HG03460 (cell line): ENCODE measurements at regions not wholly inside any gene's neighbourhood (a gene's known extent, or its start where the extent isn't known, plus 50 kb on each side); places are given as distances from the start of the nearest gene placed in this dataset.

ENCODE experiments used
- ATAC-seq: cut with Tn5 transposase; IDR thresholded peaks from one replicate; pipeline ENCODE4 v1.9.1; 2021; ENCODE audit not compliant: unreplicated experiment

DNA sequence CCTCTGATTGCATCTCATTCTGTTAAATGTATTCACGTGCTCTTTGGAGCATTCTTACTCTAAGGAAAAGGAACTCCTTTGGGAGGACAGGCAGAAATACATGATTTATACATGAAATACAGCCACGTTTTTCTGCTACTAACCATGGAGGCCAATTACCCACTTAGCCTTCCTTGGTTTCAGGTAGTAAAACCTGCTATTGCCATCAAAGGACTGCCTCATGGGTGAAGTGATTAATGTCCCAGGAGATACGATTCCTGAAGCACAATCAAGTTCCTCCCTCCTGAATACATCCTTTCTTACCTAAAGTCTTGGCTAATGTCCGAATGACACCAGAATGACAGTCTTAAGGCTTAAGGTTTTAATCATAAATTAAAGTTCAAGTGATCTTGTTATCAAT lies 58.5 kb upstream of the PIK3CG start:
- ATAC-seq: no peak

DNA sequence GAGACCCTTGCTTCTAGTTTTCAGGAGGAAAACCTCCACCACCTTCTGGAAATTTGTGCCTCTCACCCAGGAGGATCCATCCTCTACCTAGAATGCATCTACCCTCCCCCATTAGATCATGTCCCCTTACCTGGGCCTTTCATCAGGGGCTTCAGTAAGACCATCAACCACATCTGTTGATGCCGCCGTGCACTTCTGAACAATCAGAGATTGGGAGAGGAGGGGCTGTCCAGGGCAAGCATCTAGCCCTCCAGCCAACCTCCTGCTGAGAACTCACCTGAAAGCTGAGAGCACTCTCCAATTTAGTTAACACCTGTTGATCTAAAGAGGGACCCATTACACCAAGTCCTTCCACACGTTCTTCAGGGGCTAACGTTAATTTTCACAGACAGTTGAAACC lies 57.6 kb upstream of the PIK3CG start:
- ATAC-seq: no peak

DNA sequence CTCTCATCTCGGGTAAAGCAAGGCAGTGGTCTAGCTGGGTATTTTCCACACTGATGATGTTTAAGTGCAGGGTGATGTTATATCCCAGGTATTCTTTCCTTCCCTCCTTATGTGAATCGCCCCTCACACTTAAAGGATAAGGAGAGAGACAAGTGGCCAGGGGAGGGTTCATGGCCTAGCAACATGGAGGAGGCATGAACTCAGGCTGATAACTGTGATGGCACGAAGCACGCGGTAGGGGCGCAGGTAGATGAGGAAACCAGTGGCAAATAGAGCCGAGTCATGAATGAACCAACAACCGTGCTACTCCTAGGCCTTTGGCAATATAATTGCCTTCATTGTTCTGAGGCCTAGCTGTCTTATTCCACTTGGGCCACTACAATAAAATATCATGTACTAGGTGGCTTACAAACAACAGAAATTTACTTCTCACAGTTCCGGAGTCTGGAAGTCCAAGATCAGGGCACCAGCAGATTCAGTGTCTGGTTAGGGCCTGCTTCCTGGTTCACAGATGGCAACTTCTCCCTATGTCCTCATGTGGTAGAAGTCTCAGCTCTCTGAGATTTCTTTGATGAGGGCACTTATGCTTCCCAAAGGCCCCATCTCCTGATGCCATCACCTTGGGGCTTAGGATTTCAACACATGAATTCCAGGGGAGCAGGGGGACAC lies 56.0 kb upstream of the PIK3CG start:
- ATAC-seq: no peak

DNA sequence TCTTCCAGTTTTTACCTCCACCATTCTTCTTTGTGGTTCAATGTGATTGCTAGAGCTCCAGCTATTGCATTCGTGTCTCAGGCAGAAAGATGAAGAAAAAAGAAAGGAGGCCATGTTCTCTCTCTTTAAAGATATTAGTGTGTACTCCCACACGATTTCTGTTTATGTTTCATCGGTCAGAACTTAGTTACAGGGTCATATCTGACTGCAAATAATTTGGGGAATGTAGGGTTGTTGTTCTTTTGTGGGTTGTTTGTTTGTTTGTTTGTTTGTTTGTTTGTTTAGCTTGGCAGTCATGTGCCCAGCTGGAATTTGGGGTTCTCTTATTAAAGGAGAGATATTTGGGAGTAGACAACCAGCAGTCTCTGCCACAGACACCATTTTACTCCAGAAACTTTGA lies 53.6 kb upstream of the PIK3CG start:
- no peak for ATAC-seq

DNA sequence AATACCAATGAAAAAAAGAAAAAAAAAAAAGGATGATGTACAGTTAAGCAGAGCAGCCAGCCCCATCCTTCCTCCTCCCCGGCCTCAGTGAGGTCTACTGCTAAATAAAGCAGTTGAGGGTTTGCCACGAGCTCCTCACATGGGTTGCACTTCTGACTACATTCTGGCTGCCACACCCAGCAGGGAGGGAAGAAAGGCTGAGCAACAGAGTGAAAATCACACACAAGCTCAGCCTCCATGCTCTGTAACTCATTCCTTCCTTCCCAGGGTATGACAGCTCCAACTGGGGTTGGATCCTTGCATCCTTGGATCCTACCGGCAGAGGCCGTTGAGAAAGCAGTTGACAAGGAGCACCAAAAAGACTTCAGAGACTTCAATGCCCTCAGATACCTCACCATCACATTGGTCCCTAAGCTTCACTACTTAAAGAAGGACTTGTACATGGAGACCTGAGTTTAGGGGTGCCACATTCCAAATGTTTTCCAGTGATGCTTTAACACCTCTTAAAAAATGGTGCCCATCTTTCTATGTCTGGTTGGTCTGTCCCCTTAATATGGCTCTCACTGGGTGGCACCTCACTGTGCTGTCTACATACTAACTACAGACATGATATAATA lies 52.9 kb upstream of the PIK3CG start:
- no peak for ATAC-seq

DNA sequence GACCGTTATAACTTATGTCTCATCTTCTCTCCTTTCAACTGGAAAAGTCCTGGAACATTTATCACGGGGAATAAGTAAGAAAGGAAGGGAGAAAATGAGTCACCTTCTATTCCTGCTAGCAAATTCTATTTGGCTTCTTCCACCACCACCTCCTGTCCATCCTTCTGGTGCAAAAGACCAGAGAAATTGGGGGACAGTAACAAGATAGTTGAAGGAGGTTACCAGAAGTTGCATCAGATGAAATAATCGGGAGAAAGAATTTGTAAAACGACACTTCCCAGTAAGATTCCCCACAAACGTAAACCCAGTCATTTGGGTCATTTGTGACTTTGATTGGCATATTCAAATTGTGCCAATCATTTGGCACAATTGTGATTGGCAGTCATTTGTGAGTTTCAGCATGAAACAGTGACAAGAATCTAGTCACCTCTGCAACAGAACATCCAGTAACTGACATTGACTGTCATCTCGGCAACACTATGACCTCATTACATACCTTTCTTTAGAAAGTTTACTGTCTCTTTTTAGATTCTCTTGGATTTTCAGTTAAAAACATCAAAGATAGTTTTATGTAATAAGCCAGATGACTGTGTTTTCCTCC lies 51.3 kb upstream of the PIK3CG start:
- ATAC-seq: no peak

DNA sequence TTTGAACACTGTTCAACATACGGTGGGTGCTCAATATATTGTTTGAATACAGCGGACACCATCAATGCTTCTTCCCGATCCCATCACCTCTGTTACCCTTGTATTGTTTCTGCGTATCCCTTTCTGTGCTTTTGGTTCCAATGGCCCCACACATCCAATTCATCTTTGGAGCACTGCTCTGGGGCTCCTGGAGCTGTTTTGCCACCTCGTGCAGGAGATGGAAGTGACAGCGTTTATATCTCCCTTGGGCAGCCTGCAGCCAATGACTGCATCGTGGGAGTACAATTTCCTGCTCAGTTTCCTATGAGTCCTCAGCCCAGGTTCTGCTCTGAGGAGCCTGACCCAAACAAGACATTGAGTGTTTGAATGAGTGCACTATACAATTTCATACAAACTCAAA lies 50.2 kb upstream of the PIK3CG start:
- ATAC-seq: no peak
